B cell (primary cell): ENCODE measurements at regions not wholly inside any gene's neighbourhood (a gene's known extent, or its start where the extent isn't known, plus 50 kb on each side); places are given as distances from the start of the nearest gene placed in this dataset.

Source experiments
- CTCF ChIP-seq: fragments of 200-600 bp; IDR thresholded peaks from one replicate; pipeline ENCODE4 v1.8.0; 2022; ENCODE audit warnings: antibody characterized with exemption, mild to moderate bottlenecking
- EZH2 ChIP-seq: IDR thresholded peaks from 2 replicates; pipeline ENCODE4 v1.6.1; 2012; ENCODE audit warnings: borderline replicate concordance, low read depth, mild to moderate bottlenecking, moderate library complexity, low read length; ENCODE audit not compliant: insufficient read depth, poor library complexity, severe bottlenecking

GRCh38 chr17:27083408-27084185, 210.3 kb upstream of the WSB1 start:
- TF ChIP-seq CTCF (no peak), EZH2 (no peak)
